ENCODE measurements at regions not wholly inside any gene's neighbourhood (a gene's known extent, or its start where the extent isn't known, plus 50 kb on each side); places are given as distances from the start of the nearest gene placed in this dataset.

- TF ChIP-seq CTCF (IDR thresholded peaks at IDR 0.05) (no peak), POLR2AphosphoS5 (IDR thresholded peaks at IDR 0.05; ENCODE audit: insufficient read depth in 1 of 2, low read depth in 1 of 2) (no peak), POLR2A (IDR thresholded peaks at IDR 0.05) (no peak)
Measured at GRCh38 chr10:6665847-6666246, 85.8 kb upstream of the PRKCQ start.

Measured in vagina (tissue), 2 donors.